ENCODE measurements at regions not wholly inside any gene's neighbourhood (a gene's known extent, or its start where the extent isn't known, plus 50 kb on each side); places are given as distances from the start of the nearest gene placed in this dataset.
A peak's percentile ranks its signal among the peaks of the same experiment; 100 is the strongest.

DNA sequence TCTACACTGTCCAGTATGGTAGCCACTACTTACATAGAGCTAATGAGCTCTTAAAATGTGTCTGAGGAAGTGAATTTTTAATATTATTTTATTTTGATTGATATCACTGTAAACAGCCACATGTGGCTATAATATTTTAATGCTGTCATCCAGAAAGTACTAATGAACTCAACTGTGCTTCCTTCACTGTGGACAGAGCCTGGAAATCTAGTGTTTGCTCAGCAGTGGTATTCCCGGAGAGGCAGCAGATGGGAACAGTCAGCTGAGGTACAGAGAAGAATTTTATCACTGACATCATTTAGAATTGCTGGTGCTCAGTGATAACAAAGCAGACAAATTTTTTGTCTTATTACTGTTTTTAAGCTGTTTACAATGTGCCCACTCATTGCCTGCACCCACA is 68.7 kb upstream of the ACP3 start:
- ATAC-seq (replicated peaks in 1 of 4) (no peak), DNase-seq (no peak)
- no CpG with 5 or more reads among the region's 1 CpG for WGBS (ENCODE audit: insufficient coverage)
- no peaks in the 10 kb centered on the region for H3K9me3 Mint-ChIP-seq
- no peaks in the 10 kb centered on the region for H3K4me1 Mint-ChIP-seq
- Histone ChIP-seq H3K27me3 (replicated peaks in 1 of 2; ENCODE audit: control insufficient read depth in 2 of 2, extremely low read depth in 1 of 2, insufficient read depth in 2 of 2, low read length in 1 of 2) (peaks cover 0 to 6% of the 10 kb centered on the region in 2 experiments), H3K4me1 (ENCODE audit: control insufficient read depth in 1 of 2, extremely low read depth in 1 of 2, insufficient read depth in 2 of 2, low read length in 2 of 2) (no peaks in the 10 kb centered on the region), H3K9me3 (no peaks in the 10 kb centered on the region), H3K4me3 (ENCODE audit: control insufficient read depth in 1 of 2, extremely low read depth in 1 of 2, low read length in 1 of 2) (no peak overlapping the region), H3K36me3 (ENCODE audit: control insufficient read depth in 2 of 2, extremely low read depth in 1 of 2, insufficient read depth in 1 of 2, low read length in 1 of 2) (no peaks in the 10 kb centered on the region), H3K27ac (ENCODE audit: low read length) (no peak overlapping the region)
- no peak overlapping the region for H3K4me3 Mint-ChIP-seq
- H3K27me3 Mint-ChIP-seq: peaks cover 11 to 13% of the 10 kb centered on the region in 2 donors
- CTCF ChIA-PET: no interaction called here
- no peaks in the 10 kb centered on the region for H3K36me3 Mint-ChIP-seq
- H3K27ac Mint-ChIP-seq: no peak overlapping the region
- POLR2A ChIA-PET: no interaction called here

- H3K4me3 Mint-ChIP-seq: no peak overlapping the region
- H3K36me3 Mint-ChIP-seq: no peaks in the 10 kb centered on the region
- no peak for ATAC-seq (replicated peaks in 1 of 4)
- ChIA-PET CTCF (no interaction called here), POLR2A (no interaction called here)
- peaks cover 0 to 8% of the 10 kb centered on the region in 2 donors for H3K27me3 Mint-ChIP-seq
- no peaks in the 10 kb centered on the region for H3K9me3 Mint-ChIP-seq
- no peaks in the 10 kb centered on the region for H3K9me3 ChIP-seq
- WGBS (ENCODE audit: insufficient coverage): 27% methylated on average over 2 of the region's 4 CpGs
- H3K27me3 ChIP-seq (replicated peaks in 1 of 2; ENCODE audit: control insufficient read depth in 2 of 2, extremely low read depth in 1 of 2, insufficient read depth in 2 of 2, low read length in 1 of 2): no peaks in the 10 kb centered on the region
- no peaks in the 10 kb centered on the region for H3K4me1 Mint-ChIP-seq
- no peak overlapping the region for H3K4me3 ChIP-seq (ENCODE audit: control insufficient read depth in 1 of 2, extremely low read depth in 1 of 2, low read length in 1 of 2)
- no peaks in the 10 kb centered on the region for H3K4me1 ChIP-seq (ENCODE audit: control insufficient read depth in 1 of 2, extremely low read depth in 1 of 2, insufficient read depth in 2 of 2, low read length in 2 of 2)
- no peaks in the 10 kb centered on the region for H3K36me3 ChIP-seq (ENCODE audit: control insufficient read depth in 2 of 2, extremely low read depth in 1 of 2, insufficient read depth in 1 of 2, low read length in 1 of 2)
- no peak overlapping the region for H3K27ac ChIP-seq (ENCODE audit: low read length)
- peak in 1 of 35 experiments; percentile 37 for DNase-seq
- H3K27ac Mint-ChIP-seq: no peak overlapping the region
Observed at GRCh38 chr3:132253262-132253878, 63.8 kb upstream of the ACP3 start.

GRCh38 chr3:132254076-132254755 is 63.0 kb upstream of the ACP3 start:
- Mint-ChIP-seq H3K9me3 (no peaks in the 10 kb centered on the region), H3K27me3 (peaks cover 3 to 8% of the 10 kb centered on the region in 2 donors), H3K36me3 (no peaks in the 10 kb centered on the region), H3K27ac (no peak overlapping the region), H3K4me1 (no peaks in the 10 kb centered on the region), H3K4me3 (no peak overlapping the region)
- ATAC-seq (replicated peaks in 1 of 4) (no peak), DNase-seq (no peak)
- no peaks in the 10 kb centered on the region for H3K9me3 ChIP-seq
- no peaks in the 10 kb centered on the region for H3K27me3 ChIP-seq (replicated peaks in 1 of 2; ENCODE audit: control insufficient read depth in 2 of 2, extremely low read depth in 1 of 2, insufficient read depth in 2 of 2, low read length in 1 of 2)
- H3K36me3 ChIP-seq (ENCODE audit: control insufficient read depth in 2 of 2, extremely low read depth in 1 of 2, insufficient read depth in 1 of 2, low read length in 1 of 2): no peaks in the 10 kb centered on the region
- H3K4me1 ChIP-seq (ENCODE audit: control insufficient read depth in 1 of 2, extremely low read depth in 1 of 2, insufficient read depth in 2 of 2, low read length in 2 of 2): no peaks in the 10 kb centered on the region
- H3K4me3 ChIP-seq (ENCODE audit: control insufficient read depth in 1 of 2, extremely low read depth in 1 of 2, low read length in 1 of 2): no peak overlapping the region
- ChIA-PET POLR2A (no interaction called here), CTCF (interaction anchor here (0.6 to 0.9 kb wide), 2 partner anchors 67 to 88 kb away, joined by 3 read pairs; no protein-coding TSS in a partner anchor)
- no peak overlapping the region for H3K27ac ChIP-seq (ENCODE audit: low read length)
- WGBS (ENCODE audit: insufficient coverage): no CpG with 5 or more reads among the region's 4 CpGs

- POLR2A ChIA-PET: no interaction called here
- Mint-ChIP-seq H3K9me3 (no peaks in the 10 kb centered on the region), H3K4me3 (no peak overlapping the region), H3K27ac (no peak overlapping the region), H3K4me1 (no peaks in the 10 kb centered on the region), H3K27me3 (peaks cover 3 to 8% of the 10 kb centered on the region in 2 donors), H3K36me3 (no peaks in the 10 kb centered on the region)
- WGBS (ENCODE audit: insufficient coverage): no CpG with 5 or more reads among the region's 5 CpGs
- H3K36me3 ChIP-seq (ENCODE audit: control insufficient read depth in 2 of 2, extremely low read depth in 1 of 2, insufficient read depth in 1 of 2, low read length in 1 of 2): no peaks in the 10 kb centered on the region
- no peaks in the 10 kb centered on the region for H3K27me3 ChIP-seq (replicated peaks in 1 of 2; ENCODE audit: control insufficient read depth in 2 of 2, extremely low read depth in 1 of 2, insufficient read depth in 2 of 2, low read length in 1 of 2)
- no peaks in the 10 kb centered on the region for H3K4me1 ChIP-seq (ENCODE audit: control insufficient read depth in 1 of 2, extremely low read depth in 1 of 2, insufficient read depth in 2 of 2, low read length in 2 of 2)
- no peak for DNase-seq
- no peak for ATAC-seq (replicated peaks in 1 of 4)
- H3K27ac ChIP-seq (ENCODE audit: low read length): no peak overlapping the region
- no peak overlapping the region for H3K4me3 ChIP-seq (ENCODE audit: control insufficient read depth in 1 of 2, extremely low read depth in 1 of 2, low read length in 1 of 2)
- H3K9me3 ChIP-seq: no peaks in the 10 kb centered on the region
- CTCF ChIA-PET: interaction anchor here in 1 of 2 donors (0.9 kb wide), 1 partner anchor 87 kb away, joined by 3 read pairs; no protein-coding TSS in a partner anchor
Observed at GRCh38 chr3:132255041-132255745, 62.0 kb upstream of the ACP3 start.

GRCh38 chr3:132256989-132257388 is 60.2 kb upstream of the ACP3 start:
- ChIA-PET CTCF (no interaction called here), POLR2A (no interaction called here)
- H3K4me3 ChIP-seq (ENCODE audit: control insufficient read depth in 1 of 2, extremely low read depth in 1 of 2, low read length in 1 of 2): no peak overlapping the region
- H3K9me3 ChIP-seq: no peaks in the 10 kb centered on the region
- Mint-ChIP-seq H3K4me3 (no peak overlapping the region), H3K27ac (no peak overlapping the region), H3K27me3 (peaks cover 4% of the 10 kb centered on the region in 2 donors), H3K4me1 (no peaks in the 10 kb centered on the region), H3K36me3 (no peaks in the 10 kb centered on the region), H3K9me3 (no peaks in the 10 kb centered on the region)
- no peak for ATAC-seq (replicated peaks in 1 of 4)
- H3K27me3 ChIP-seq (replicated peaks in 1 of 2; ENCODE audit: control insufficient read depth in 2 of 2, extremely low read depth in 1 of 2, insufficient read depth in 2 of 2, low read length in 1 of 2): no peaks in the 10 kb centered on the region
- H3K36me3 ChIP-seq (ENCODE audit: control insufficient read depth in 2 of 2, extremely low read depth in 1 of 2, insufficient read depth in 1 of 2, low read length in 1 of 2): no peaks in the 10 kb centered on the region
- no peaks in the 10 kb centered on the region for H3K4me1 ChIP-seq (ENCODE audit: control insufficient read depth in 1 of 2, extremely low read depth in 1 of 2, insufficient read depth in 2 of 2, low read length in 2 of 2)
- DNase-seq: no peak
- no peak overlapping the region for H3K27ac ChIP-seq (ENCODE audit: low read length)

DNA sequence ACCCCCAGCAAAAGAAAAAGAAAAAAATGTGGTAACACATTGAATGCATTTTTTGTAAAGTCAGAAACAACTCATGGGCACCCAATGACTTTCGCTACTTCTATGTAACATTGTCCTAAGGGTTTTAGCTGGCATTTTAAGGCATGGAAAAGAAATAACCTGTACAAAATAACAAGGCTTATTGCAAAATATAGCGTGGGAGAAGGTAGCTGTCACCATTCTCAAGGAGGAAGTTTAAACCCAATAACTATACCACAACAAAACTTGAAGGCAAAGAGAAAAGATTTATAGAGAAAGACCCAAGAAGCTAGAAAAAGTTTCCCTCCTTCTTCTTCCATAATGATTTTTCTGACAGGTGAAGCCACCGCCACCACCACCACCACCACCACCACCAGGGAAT is 55.7 kb upstream of the ACP3 start:
- Histone ChIP-seq H3K27ac (ENCODE audit: low read length) (no peak overlapping the region), H3K36me3 (ENCODE audit: control insufficient read depth in 2 of 2, extremely low read depth in 1 of 2, insufficient read depth in 1 of 2, low read length in 1 of 2) (no peaks in the 10 kb centered on the region), H3K4me3 (ENCODE audit: control insufficient read depth in 1 of 2, extremely low read depth in 1 of 2, low read length in 1 of 2) (no peak overlapping the region), H3K9me3 (no peaks in the 10 kb centered on the region), H3K27me3 (replicated peaks in 1 of 2; ENCODE audit: control insufficient read depth in 2 of 2, extremely low read depth in 1 of 2, insufficient read depth in 2 of 2, low read length in 1 of 2) (no peaks in the 10 kb centered on the region), H3K4me1 (ENCODE audit: control insufficient read depth in 1 of 2, extremely low read depth in 1 of 2, insufficient read depth in 2 of 2, low read length in 2 of 2) (no peaks in the 10 kb centered on the region)
- no peak overlapping the region for H3K4me3 Mint-ChIP-seq
- H3K4me1 Mint-ChIP-seq: no peaks in the 10 kb centered on the region
- H3K36me3 Mint-ChIP-seq: no peaks in the 10 kb centered on the region
- H3K9me3 Mint-ChIP-seq: no peaks in the 10 kb centered on the region
- WGBS (ENCODE audit: insufficient coverage): 17% methylated on average over 1 of the region's 3 CpGs
- no peak overlapping the region for H3K27ac Mint-ChIP-seq
- POLR2A ChIA-PET: no interaction called here
- DNase-seq (no peak), ATAC-seq (replicated peaks in 1 of 4) (no peak)
- H3K27me3 Mint-ChIP-seq: peaks cover 10 to 15% of the 10 kb centered on the region in 2 donors
- CTCF ChIA-PET: interaction anchor here in 1 of 2 donors (0.7 kb wide), 1 partner anchor 516 kb away, joined by 8 read pairs; no protein-coding TSS in a partner anchor

Data from T-cell (primary cell).